Mucosa of descending colon (tissue), 3 donors: ENCODE measurements at regions not wholly inside any gene's neighbourhood (a gene's known extent, or its start where the extent isn't known, plus 50 kb on each side); places are given as distances from the start of the nearest gene placed in this dataset.

Experiments
- ATAC-seq: fragments of 200-7000 bp; cut with Tn5 transposase; one replicate; pipeline ENCODE4 v1.9.1; 2020; ENCODE audit warnings: mild to moderate bottlenecking, moderate library complexity
- DNase-seq, 3 donors: peaks; one replicate each; pipeline ENCODE4 v3.0.0-alpha.2; 2020
- H3K36me3 ChIP-seq: fragments of 200-600 bp; one replicate; pipeline ENCODE4 v1.8.0; 2021; ENCODE audit warnings: low read depth, mild to moderate bottlenecking
- H3K4me1 ChIP-seq: fragments of 200-600 bp; one replicate; pipeline ENCODE4 v1.8.0; 2021; ENCODE audit warnings: low read depth, mild to moderate bottlenecking
- H3K4me3 ChIP-seq: fragments of 200-600 bp; one replicate; pipeline ENCODE4 v1.8.0; 2021; ENCODE audit warnings: mild to moderate bottlenecking
- H3K9me3 ChIP-seq: fragments of 200-600 bp; one replicate; pipeline ENCODE4 v1.8.0; 2021; ENCODE audit warnings: mild to moderate bottlenecking
- intact Hi-C, 2 donors: fragments of 100-400 bp; cut with DNase I in 1 of 2; cut with micrococcal nuclease in 1 of 2; formaldehyde crosslinking; loops; one replicate each; pipeline versions ENCODE4 v1.11.0 to v1.11.1; 2022; cut with DNase I, micrococcal nuclease
- TF ChIP-seq, protein P1 (sequence below): fragments of 200-600 bp; IDR thresholded peaks from one replicate; pipeline ENCODE4 v1.8.0; 2022; ENCODE audit warnings: antibody characterized with exemption, mild to moderate bottlenecking
- donor health status: DM: no; HTN: no; CAD: no; lungs with moderate emphysema.
- donor health status: DM: no; HTN: no; CAD: no.
- donor health status: DM: no; HTN: yes; CAD: no.

DNA sequence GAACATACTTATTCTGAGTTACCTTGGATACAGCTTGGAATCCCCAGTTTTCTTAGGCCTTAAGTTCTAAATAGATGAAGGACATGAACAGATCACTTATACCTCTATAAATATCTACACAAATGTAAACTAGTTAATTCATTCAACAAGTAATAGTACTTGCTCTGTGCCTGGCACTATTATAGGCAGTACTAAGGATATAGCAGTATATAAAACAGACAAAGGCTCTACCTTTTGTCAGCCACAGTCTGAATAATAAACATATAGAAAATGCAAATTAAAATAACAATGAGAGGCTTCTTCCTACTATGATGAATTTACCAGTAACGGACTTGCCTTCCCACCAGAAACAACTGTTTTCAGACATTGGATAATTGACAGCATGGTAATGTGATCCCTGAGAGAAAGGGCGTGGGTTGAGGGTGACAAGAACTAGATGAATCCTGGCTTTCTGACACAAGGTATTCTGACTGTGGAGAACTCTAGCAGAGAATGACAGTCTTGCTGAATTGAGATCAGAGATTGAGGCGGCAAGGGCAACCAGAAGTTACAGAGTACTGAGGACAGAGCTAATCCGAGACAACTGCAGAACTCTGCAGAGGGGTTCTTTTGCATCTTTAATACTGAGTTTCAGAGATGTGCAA, 170.5 kb downstream of the TANC2 start:
- no peak for DNase-seq
- ATAC-seq, result no peak
- Histone ChIP-seq H3K4me3 (no peak overlapping the region), H3K4me1 (no peaks in the 10 kb centered on the region), H3K9me3 (no peaks in the 10 kb centered on the region), H3K36me3 (no peaks in the 10 kb centered on the region)
- intact Hi-C loops, result no loop called here
- TF ChIP-seq, protein P1, sequence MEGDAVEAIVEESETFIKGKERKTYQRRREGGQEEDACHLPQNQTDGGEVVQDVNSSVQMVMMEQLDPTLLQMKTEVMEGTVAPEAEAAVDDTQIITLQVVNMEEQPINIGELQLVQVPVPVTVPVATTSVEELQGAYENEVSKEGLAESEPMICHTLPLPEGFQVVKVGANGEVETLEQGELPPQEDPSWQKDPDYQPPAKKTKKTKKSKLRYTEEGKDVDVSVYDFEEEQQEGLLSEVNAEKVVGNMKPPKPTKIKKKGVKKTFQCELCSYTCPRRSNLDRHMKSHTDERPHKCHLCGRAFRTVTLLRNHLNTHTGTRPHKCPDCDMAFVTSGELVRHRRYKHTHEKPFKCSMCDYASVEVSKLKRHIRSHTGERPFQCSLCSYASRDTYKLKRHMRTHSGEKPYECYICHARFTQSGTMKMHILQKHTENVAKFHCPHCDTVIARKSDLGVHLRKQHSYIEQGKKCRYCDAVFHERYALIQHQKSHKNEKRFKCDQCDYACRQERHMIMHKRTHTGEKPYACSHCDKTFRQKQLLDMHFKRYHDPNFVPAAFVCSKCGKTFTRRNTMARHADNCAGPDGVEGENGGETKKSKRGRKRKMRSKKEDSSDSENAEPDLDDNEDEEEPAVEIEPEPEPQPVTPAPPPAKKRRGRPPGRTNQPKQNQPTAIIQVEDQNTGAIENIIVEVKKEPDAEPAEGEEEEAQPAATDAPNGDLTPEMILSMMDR, result no peak

DNA sequence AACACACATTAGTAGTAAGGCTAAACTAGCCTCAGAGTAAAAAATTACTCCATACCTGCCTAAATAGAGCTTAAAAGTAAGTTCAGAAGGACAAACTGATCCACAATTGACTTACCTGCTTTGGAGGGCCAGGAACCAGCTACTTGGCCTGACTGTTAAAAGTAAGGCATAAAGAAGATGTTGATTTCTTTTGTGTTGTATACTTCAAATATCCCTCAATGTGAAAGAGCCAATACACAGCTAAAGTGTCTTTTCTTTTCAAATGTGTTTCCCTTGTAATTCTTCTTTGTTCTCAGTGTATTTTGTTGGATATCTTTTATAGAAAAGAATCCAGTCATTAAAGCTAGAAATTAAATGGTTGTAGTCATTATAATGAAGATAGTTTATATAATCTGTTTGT, 171.1 kb downstream of the TANC2 start:
- TF ChIP-seq, protein P1, result no peak
- H3K4me3 ChIP-seq, result no peak overlapping the region
- DNase-seq, result no peak
- no peaks in the 10 kb centered on the region for H3K36me3 ChIP-seq
- no peak for ATAC-seq
- H3K4me1 ChIP-seq, result no peaks in the 10 kb centered on the region
- no peaks in the 10 kb centered on the region for H3K9me3 ChIP-seq
- intact Hi-C loops, result no loop called here

DNA sequence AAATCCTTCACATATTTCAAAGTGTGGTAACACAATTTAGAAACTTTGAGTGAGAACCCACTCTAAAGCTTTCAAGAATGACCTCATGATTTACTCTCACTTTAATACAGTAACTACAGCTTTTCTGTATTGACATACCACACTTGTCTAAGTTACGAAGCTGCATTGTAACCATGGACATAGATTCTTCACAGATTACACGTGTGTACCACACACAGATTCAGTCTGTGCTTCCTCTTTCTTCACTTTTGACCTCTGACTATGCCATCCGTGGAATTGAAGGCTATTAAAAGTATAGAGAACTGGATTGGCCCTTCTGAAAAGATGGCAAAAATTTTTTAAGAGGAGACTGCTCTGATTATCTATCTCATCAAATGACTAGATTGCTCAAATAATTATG, 172.7 kb downstream of the TANC2 start:
- Histone ChIP-seq H3K4me3 (no peak overlapping the region), H3K4me1 (no peaks in the 10 kb centered on the region), H3K36me3 (no peaks in the 10 kb centered on the region), H3K9me3 (no peaks in the 10 kb centered on the region)
- intact Hi-C loops, result no loop called here
- ATAC-seq, result no peak
- TF ChIP-seq, protein P1, result no peak
- no peak for DNase-seq

DNA sequence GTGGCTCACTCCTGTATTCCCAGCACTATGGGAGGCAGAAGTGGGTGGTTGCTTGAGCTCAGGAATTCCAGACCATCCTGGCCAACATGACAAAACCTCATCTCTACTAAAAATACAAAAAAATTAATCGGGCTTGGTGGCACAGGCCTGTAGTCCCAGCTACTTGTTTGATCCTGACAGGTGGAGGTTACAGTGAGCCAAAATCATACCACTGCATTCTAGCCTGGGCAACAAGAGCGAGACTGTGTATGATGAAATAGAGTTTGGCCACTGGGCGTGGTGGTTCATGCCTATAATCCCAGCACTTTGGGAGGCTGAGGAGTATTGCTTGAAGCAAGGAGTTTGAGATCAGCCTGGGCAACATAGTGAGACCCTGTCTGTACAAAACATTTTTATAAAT, 173.3 kb downstream of the TANC2 start:
- no peak overlapping the region for H3K4me3 ChIP-seq
- ATAC-seq (no peak), DNase-seq (no peak)
- intact Hi-C loops, result no loop called here
- TF ChIP-seq, protein P1, result no peak
- no peaks in the 10 kb centered on the region for H3K36me3 ChIP-seq
- no peaks in the 10 kb centered on the region for H3K4me1 ChIP-seq
- no peaks in the 10 kb centered on the region for H3K9me3 ChIP-seq

DNA sequence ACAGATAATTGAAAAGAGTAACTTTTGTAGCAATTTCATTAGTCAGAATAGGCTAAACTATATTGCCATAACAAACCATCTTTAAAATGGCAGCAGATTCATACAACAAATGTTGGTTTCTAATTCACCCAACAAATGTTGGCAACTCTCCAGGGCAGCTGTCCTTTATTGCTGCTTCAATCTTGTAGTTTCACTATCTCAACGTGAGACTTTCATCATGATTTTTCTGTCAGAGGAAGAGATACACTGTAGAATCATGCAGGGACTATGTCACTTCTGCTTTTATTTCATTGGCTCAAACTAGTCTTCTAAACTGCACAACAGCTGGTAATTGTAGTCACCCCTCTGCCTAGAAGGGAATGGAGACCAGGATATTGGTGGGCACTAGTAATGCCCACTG, 174.2 kb downstream of the TANC2 start:
- intact Hi-C loops, result no loop called here
- Histone ChIP-seq H3K4me1 (no peaks in the 10 kb centered on the region), H3K4me3 (no peak overlapping the region), H3K9me3 (no peaks in the 10 kb centered on the region), H3K36me3 (no peaks in the 10 kb centered on the region)
- peak in 1 of 3 donors; percentile 60 for DNase-seq
- peak; percentile 21 for ATAC-seq
- TF ChIP-seq, protein P1, result no peak

DNA sequence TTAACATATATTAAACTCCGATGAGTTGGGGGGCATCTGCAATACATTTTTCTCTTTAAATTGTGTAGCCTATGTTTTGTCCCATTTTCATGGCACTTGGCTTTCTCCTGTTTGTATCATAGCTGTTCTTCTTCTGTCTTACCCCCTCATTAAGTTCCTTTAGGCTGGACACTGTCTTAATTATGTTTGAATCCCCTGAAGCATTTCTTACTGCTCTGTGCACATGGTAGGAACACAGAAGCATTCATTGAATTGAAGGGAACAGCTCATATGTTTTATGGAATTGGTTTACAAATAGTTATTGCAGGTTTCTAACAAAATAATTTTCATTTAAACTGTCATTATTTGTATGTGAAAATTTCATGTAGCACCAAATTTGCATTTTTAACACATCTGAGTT, 176.8 kb downstream of the TANC2 start:
- DNase-seq, result no peak
- intact Hi-C loops, result no loop called here
- H3K4me1 ChIP-seq, result no peaks in the 10 kb centered on the region
- H3K4me3 ChIP-seq, result no peak overlapping the region
- H3K9me3 ChIP-seq, result no peaks in the 10 kb centered on the region
- H3K36me3 ChIP-seq, result no peaks in the 10 kb centered on the region
- no peak for ATAC-seq
- TF ChIP-seq, protein P1, result no peak
